ENCODE measurements at regions not wholly inside any gene's neighbourhood (a gene's known extent, or its start where the extent isn't known, plus 50 kb on each side); places are given as distances from the start of the nearest gene placed in this dataset.

- DNase-seq (ENCODE audit: low spot score) = no peak
Observed at GRCh38 chr1:193340331-193340730, 153.9 kb upstream of the B3GALT2 start.

- DNase-seq (ENCODE audit: low spot score) = no peak
Observed at GRCh38 chr1:193339401-193339800, 153.0 kb upstream of the B3GALT2 start.

DNA sequence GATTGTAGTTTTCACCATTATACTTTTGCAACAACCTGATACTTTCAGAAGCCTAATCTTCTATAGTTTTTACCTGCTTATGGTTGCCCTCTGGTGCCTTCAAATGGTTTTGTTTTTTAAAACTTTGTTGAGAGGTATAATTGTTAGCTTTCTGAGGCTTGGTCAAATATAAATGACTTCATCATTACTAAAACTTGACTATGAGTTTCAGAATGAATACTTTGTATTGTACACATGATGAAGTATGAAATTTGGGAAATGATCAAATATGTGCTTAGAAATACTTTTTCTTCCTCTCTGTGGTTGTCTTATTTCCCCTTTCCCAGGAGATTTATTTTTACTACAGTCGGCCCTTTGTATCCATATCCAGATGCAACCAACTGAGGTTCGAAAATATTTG, 151.8 kb upstream of the B3GALT2 start:
- DNase-seq (ENCODE audit: low spot score) = peak; percentile 9

DNA sequence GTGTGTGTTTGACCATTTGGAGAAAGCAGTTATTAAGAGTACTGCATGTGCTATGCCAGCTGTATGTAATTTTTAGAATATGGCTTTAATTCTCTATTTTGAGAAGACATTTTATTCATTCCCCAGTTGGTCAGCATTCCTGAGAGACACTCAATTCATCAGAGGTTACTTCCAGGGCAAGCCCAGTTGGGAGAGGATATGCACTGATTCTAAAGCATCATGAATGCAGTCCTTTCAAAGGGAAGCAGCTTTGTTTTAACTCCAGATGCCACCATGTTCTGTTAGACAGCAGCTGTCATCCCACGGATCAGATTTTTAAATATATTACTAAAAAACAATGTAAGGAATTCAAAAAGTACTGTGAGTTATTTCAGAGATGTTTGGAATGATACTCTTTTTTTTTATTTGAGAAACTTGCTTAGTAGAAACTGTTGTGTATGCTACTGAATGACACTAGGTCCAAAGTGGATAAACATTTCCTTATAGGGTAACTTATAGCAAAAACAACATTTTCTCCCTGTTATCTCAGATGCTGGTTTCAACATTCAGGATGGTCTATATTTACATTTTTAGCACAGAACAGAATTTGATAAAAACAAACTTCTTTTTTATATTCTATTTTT, 149.5 kb upstream of the B3GALT2 start:
- DNase-seq (ENCODE audit: low spot score) = no peak

- DNase-seq (ENCODE audit: low spot score) = no peak
Observed at GRCh38 chr1:193333166-193333565, 146.8 kb upstream of the B3GALT2 start.

GRCh38 chr1:193326296-193326695, 139.9 kb upstream of the B3GALT2 start:
- no peak for DNase-seq (ENCODE audit: low spot score)

DNA sequence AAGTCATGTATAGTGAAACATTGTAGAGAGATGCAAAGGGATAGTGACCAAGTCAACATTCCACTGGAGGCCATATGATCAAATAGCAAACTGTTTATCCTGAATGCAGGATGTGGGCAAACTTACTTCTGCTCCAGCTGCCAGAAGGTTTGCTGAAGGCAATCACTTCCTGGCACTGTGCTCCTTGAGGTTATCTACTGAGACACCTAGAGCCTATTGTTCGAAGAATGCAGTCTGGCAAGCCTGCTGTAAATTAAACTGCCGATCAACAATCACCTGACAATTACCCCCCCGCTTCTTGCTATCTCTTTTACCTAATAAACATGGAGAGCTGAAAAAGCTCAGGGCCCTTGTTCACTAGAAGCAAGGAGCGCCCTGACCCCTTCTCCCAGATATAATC, 139.4 kb upstream of the B3GALT2 start:
- DNase-seq (ENCODE audit: low spot score) = no peak

- DNase-seq (ENCODE audit: low spot score) = no peak
Observed at GRCh38 chr1:193325042-193325441, 138.6 kb upstream of the B3GALT2 start.

- DNase-seq (ENCODE audit: low spot score) = no peak
Observed at GRCh38 chr1:193322211-193322610, 135.8 kb upstream of the B3GALT2 start.

DNA sequence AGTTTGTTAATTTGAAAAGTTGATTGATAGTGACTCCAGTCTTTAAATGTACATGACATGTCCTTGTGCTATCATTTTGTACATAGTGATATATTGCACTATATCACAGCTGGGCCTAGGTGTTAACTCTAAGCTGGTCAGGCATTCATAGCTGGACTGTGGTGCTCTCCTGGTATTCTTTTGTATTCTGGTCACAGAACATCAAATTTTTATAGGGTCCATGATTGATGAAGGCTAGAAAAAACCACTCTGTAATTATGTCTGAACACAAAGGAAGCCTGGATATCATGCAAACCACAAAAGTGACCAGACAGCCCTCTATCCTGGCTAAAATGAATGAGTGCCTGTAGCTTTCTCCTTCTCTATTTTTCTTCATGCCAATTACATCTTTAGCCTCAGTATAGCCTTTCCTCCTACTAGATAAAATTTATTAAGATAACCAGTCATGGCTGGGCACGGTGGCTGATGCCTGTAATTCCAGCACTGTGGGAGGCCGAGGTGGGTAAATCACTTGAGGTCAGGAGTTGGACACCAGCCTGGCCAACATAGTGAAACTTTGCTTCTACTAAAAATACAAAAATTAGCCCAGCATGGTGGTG, 134.9 kb upstream of the B3GALT2 start:
- DNase-seq (ENCODE audit: low spot score) = no peak

DNA sequence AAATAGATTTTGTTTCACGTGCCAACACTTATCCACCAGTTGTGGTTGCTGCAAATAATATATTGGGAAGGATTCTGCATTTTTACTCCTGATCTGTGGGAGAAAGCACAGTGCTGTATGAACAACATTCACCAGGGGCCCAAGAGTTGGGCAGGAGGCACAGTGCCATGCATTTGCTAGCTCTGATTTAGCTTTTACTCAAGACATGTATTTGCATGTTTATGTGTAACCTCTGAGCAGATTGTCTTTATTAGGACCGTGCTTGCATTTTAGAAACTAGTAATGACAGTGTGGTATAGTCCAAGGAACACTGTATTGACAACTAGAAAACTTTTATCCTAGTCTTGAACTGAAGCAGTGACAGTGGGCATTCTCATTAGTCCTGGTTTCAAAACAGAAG, 133.9 kb upstream of the B3GALT2 start:
- no peak for DNase-seq (ENCODE audit: low spot score)

DNA sequence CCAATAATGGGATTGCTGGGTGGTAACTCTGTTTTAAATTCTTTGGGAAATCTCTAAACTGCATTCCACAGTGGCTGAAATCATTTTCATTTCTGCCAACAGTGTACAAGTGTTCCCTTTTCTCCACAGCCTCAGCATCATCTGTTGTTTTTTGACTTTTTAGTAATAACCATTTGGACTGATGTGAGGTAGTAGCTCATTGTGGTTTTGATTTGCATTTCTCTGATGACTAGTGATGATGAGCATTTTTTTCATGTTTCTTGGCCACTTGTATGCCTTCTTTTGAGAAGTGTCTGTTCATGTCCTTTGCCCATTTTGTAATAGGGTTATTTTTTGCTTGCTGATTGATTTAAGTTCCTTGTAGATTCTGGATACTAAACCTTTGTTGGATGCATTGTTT, 131.9 kb upstream of the B3GALT2 start:
- no peak for DNase-seq (ENCODE audit: low spot score)

- no peak for DNase-seq (ENCODE audit: low spot score)
Observed at GRCh38 chr1:193313354-193314140, 127.1 kb upstream of the B3GALT2 start.

DNA sequence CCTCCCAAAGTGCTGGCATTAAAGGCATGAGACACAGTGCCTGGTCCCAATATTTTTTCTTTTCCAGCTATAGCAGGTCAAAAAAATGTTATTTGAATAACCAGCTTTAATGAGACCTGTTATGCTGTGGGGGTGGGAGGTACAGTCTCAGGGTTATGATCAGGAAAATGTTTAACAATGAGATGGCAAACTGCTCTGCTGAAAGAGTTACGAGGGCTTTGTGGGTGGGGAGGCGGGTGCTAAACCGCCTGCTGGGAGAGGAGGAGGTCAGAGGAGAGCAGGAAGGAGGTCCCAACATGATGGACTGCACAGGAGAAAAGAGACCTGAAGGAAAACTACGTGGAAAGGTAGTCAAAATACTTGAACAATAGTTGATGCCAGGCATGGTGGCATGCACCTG, 126.0 kb upstream of the B3GALT2 start:
- DNase-seq (ENCODE audit: low spot score) = no peak

DNA sequence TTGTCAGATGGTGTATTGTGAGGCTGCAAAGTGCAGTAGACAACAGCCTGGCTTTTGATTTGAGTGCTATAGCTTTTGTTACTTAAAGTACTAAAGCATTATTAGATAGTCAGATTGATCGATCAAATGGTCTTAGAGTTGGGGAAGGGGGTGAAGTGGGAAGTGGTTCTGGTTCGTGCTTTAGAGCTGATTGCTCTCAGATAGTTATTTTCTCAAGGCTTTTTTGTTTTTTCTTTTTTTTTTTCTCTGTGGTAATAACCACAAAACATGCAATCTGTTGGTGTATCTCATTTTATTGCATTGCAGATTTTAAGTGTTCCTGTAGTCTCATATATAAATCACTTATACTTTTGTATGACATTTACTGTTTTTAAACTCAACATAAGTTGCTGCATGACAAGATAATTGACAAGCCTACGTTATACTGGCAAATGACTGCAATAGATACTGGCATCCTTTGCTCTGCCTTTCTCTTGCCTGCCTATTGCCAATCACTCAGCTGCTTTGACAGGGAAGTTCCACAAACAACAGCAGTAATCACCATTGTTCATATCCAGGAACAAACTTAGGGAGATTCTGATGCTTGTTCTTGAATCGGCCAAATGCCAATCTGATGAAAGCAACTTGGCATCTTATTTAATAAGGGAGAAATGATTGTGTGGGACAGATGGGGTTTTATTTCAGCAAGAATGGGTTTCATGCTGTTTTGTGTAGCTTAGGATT, 125.0 kb upstream of the B3GALT2 start:
- DNase-seq (ENCODE audit: low spot score) = no peak

- no peak for DNase-seq (ENCODE audit: low spot score)
Observed at GRCh38 chr1:193310564-193310963, 124.2 kb upstream of the B3GALT2 start.

DNA sequence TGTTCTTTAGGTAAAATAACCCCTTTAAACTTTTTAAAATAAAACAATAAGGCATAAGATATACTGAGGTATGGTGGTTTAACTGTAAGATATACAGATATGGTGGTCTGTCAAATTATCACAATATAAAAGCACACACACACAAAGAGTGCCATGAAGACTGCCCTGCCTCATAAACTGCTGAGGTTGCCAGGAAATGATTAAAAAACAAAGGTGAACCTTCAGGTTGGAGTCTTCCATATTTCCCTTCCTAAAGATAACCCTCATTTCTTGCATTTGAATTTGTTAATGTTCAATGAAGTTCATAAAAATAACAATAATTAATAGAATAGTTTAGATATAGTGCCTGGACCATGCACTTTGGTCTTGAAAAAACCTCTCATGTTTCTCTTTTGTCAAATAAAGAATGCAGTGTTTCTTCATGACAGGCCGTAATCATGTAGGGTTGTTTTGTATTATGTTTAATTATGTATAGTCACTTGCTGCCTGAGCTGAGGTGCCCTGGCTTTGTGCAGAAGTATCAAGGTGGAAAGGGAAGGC, 123.6 kb upstream of the B3GALT2 start:
- DNase-seq (ENCODE audit: low spot score) = no peak

GRCh38 chr1:193308438-193308837, 122.0 kb upstream of the B3GALT2 start:
- no peak for DNase-seq (ENCODE audit: low spot score)

DNA sequence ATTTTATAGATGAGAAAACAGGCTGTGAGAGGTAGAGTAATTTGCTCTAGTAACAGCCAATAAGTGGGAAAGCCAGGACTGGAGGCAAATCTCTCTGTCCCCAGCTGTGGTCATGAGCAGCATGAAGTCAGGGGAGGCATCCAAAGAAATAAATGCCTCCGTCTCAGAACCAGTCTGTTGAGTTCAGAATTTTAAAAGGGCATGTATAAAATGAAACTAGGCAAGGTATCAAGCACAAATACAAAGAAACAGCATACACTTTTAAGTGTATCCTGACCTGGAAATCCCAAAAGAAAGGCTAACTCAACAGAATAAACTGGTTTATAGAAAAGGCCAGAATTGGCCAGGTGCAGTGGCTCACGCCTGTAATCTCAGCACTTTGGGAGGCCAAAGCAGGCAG, 120.0 kb upstream of the B3GALT2 start:
- no peak for DNase-seq (ENCODE audit: low spot score)

Measured in NAMALWA (cell line).